BJ (cell line): ENCODE measurements at regions not wholly inside any gene's neighbourhood (a gene's known extent, or its start where the extent isn't known, plus 50 kb on each side); places are given as distances from the start of the nearest gene placed in this dataset.
"Not testable (repeated sequence)": the region's sequence is repeated elsewhere in the genome, so short reads cannot be mapped to it uniquely, and the experiment has no call there.

Experiments
- CTCF ChIA-PET: fragments of 350-600 bp; formaldehyde crosslinking; extraction: SDS; loops from one replicate; lab custom pipeline; 2021; ENCODE audit warnings: antibody characterized with exemption, inconsistent platforms; lab: Yijun Ruan, JAX
- POLR2A ChIA-PET: fragments of 300-600 bp; sonication (Branson Sonifier 250); formaldehyde crosslinking; extraction: SDS; loops from one replicate; lab custom pipeline; 2021; ENCODE audit warnings: antibody characterized with exemption; lab: Charles Lee
- DNase-seq: peaks from one replicate; pipeline ENCODE4 v3.0.0-alpha.2; 2011; ENCODE audit warnings: low read depth
- H3K27me3 ChIP-seq: 2 replicates; pipeline ENCODE4 v1.6.0; 2011; ENCODE audit warnings: low read length; ENCODE audit not compliant: control insufficient read depth, insufficient read depth
- H3K36me3 ChIP-seq: 2 replicates; pipeline ENCODE4 v1.5.1; 2011; ENCODE audit warnings: low read length; ENCODE audit not compliant: control insufficient read depth, insufficient read depth
- H3K4me3 ChIP-seq: 2 replicates; pipeline ENCODE4 v1.5.1; 2011; ENCODE audit warnings: low read depth, mild to moderate bottlenecking, control low read depth, low read length
- CTCF ChIP-seq: IDR thresholded peaks from 2 replicates; pipeline ENCODE4 v1.5.1; 2011; ENCODE audit warnings: low read depth, mild to moderate bottlenecking, control low read depth, inconsistent platforms, low read length, moderate library complexity; ENCODE audit not compliant: insufficient read depth

DNA sequence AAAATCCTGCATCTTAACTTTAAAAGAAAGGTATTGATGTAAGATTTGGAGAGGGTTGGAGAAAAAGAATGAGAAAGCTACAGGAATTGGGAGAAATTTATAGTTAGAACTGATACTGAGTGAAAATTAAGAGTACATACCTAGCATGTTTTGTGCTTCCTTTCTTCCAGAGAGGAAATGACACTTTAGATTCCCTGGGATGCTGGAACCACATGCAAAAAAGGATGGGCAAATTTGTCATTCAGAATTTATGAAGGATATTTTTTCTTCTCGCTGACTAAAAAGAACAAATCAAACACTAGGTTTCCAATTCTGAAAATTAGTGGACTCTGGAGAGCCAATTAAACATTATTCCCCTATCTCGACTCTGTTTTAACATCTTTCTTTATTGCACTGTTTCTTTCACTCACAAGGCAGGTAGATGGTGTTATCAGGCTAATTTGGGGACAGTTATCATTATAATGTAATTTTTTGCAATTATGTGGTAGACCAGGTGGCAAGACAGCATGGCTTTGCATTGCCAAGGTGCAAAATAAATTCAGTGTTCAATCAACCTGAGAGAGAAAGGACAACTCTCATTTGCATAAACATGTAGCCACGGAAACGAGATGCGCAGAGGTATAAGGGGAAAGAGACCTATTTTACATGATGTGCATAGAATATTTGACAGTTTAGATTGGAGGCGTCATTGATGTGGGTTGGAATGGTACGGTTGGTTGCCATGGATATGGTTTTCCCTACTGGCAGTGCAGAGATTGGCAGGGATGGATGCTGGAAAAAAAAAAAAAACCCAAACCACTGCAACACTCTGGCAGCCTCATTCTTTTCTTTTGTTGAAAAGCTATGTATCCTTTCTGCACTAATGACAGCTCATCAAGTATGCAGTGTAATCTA is 320.4 kb upstream of the CCNH start:
- no peaks in the 10 kb centered on the region for H3K27me3 ChIP-seq
- H3K4me3 ChIP-seq = no peak overlapping the region
- H3K36me3 ChIP-seq = no peaks in the 10 kb centered on the region
- no peak for TF ChIP-seq CTCF
- DNase-seq = no peak
- CTCF ChIA-PET = no interaction called here
- POLR2A ChIA-PET = no interaction called here

GRCh38 chr5:87729781-87730180 is 317.1 kb upstream of the CCNH start:
- Histone ChIP-seq H3K36me3 (no peaks in the 10 kb centered on the region), H3K27me3 (no peaks in the 10 kb centered on the region), H3K4me3 (no peak overlapping the region)
- POLR2A ChIA-PET = no interaction called here
- CTCF ChIA-PET = no interaction called here
- DNase-seq = no peak
- TF ChIP-seq CTCF = no peak

- POLR2A ChIA-PET = no interaction called here
- CTCF ChIA-PET = no interaction called here
- DNase-seq = no peak
These were observed 309.6 kb upstream of the CCNH start for GRCh38 chr5:87722286-87722685.

GRCh38 chr5:87718224-87718925 is 305.6 kb upstream of the CCNH start:
- H3K4me3 ChIP-seq, POLR2A ChIA-PET, DNase-seq, H3K36me3 ChIP-seq, CTCF ChIA-PET, H3K27me3 ChIP-seq: not testable (repeated sequence)

More at GRCh38 chr5:87722286-87722685, 309.6 kb upstream of the CCNH start:
- H3K4me3 ChIP-seq = no peak overlapping the region
- H3K36me3 ChIP-seq = no peaks in the 10 kb centered on the region
- no peak for TF ChIP-seq CTCF
- H3K27me3 ChIP-seq = no peaks in the 10 kb centered on the region

- H3K4me3 ChIP-seq = no peak overlapping the region
- POLR2A ChIA-PET = no interaction called here
- no peak for DNase-seq
- no peaks in the 10 kb centered on the region for H3K27me3 ChIP-seq
- CTCF ChIA-PET = no interaction called here
- no peaks in the 10 kb centered on the region for H3K36me3 ChIP-seq
- TF ChIP-seq CTCF = no peak
These were observed 305.0 kb upstream of the CCNH start for GRCh38 chr5:87717761-87718160.
